ENCODE measurements at regions not wholly inside any gene's neighbourhood (a gene's known extent, or its start where the extent isn't known, plus 50 kb on each side); places are given as distances from the start of the nearest gene placed in this dataset.
A peak's percentile ranks its signal among the peaks of the same experiment; 100 is the strongest.

DNA sequence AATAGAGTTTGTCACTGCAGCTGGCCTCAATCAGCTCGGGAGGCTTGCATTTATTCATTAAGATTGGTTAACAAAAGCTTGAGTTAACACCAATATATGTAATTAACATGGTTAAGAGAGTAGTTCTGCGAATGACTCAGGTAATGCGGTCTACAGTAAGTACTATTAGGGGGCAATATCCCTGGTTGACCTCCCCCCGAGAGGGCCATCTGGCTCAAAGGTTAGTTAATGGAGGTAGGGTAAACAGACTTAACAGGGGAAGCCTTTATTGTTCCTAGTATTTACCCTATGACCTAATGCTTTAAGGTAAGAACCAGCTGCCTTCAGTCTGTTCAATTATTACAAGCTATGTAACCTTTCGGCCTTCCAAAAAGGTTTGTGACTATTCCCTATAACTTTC is 403.3 kb upstream of the SGO1 start:
- no peaks in the 10 kb centered on the region for H3K36me3 ChIP-seq (ENCODE audit: insufficient read depth)
- no peaks in the 10 kb centered on the region for H3K4me1 ChIP-seq (ENCODE audit: insufficient read depth)
- Mint-ChIP-seq H3K4me3 (no peak overlapping the region), H3K36me3 (ENCODE audit: low read depth) (no peaks in the 10 kb centered on the region), H3K27me3 (ENCODE audit: insufficient read depth, low read depth, poor library complexity) (no peaks in the 10 kb centered on the region), H3K9me3 (no peaks in the 10 kb centered on the region; the same call in 2 of the 3 replicates), H3K4me1 (peaks cover 3% of the 10 kb centered on the region; the same call in 1 of the 3 replicates), H3K27ac (no peak overlapping the region)
- H3K27ac ChIP-seq (ENCODE audit: low read depth), result no peak overlapping the region
- no peaks in the 10 kb centered on the region for H3K79me2 ChIP-seq (replicated peaks; ENCODE audit: insufficient read depth)
- H3K4me2 ChIP-seq, result no peak overlapping the region
- no peak for TF ChIP-seq JUNB (IDR thresholded peaks at IDR 0.05; ENCODE audit: unreplicated experiment)
- TF ChIP-seq, protein P1, sequence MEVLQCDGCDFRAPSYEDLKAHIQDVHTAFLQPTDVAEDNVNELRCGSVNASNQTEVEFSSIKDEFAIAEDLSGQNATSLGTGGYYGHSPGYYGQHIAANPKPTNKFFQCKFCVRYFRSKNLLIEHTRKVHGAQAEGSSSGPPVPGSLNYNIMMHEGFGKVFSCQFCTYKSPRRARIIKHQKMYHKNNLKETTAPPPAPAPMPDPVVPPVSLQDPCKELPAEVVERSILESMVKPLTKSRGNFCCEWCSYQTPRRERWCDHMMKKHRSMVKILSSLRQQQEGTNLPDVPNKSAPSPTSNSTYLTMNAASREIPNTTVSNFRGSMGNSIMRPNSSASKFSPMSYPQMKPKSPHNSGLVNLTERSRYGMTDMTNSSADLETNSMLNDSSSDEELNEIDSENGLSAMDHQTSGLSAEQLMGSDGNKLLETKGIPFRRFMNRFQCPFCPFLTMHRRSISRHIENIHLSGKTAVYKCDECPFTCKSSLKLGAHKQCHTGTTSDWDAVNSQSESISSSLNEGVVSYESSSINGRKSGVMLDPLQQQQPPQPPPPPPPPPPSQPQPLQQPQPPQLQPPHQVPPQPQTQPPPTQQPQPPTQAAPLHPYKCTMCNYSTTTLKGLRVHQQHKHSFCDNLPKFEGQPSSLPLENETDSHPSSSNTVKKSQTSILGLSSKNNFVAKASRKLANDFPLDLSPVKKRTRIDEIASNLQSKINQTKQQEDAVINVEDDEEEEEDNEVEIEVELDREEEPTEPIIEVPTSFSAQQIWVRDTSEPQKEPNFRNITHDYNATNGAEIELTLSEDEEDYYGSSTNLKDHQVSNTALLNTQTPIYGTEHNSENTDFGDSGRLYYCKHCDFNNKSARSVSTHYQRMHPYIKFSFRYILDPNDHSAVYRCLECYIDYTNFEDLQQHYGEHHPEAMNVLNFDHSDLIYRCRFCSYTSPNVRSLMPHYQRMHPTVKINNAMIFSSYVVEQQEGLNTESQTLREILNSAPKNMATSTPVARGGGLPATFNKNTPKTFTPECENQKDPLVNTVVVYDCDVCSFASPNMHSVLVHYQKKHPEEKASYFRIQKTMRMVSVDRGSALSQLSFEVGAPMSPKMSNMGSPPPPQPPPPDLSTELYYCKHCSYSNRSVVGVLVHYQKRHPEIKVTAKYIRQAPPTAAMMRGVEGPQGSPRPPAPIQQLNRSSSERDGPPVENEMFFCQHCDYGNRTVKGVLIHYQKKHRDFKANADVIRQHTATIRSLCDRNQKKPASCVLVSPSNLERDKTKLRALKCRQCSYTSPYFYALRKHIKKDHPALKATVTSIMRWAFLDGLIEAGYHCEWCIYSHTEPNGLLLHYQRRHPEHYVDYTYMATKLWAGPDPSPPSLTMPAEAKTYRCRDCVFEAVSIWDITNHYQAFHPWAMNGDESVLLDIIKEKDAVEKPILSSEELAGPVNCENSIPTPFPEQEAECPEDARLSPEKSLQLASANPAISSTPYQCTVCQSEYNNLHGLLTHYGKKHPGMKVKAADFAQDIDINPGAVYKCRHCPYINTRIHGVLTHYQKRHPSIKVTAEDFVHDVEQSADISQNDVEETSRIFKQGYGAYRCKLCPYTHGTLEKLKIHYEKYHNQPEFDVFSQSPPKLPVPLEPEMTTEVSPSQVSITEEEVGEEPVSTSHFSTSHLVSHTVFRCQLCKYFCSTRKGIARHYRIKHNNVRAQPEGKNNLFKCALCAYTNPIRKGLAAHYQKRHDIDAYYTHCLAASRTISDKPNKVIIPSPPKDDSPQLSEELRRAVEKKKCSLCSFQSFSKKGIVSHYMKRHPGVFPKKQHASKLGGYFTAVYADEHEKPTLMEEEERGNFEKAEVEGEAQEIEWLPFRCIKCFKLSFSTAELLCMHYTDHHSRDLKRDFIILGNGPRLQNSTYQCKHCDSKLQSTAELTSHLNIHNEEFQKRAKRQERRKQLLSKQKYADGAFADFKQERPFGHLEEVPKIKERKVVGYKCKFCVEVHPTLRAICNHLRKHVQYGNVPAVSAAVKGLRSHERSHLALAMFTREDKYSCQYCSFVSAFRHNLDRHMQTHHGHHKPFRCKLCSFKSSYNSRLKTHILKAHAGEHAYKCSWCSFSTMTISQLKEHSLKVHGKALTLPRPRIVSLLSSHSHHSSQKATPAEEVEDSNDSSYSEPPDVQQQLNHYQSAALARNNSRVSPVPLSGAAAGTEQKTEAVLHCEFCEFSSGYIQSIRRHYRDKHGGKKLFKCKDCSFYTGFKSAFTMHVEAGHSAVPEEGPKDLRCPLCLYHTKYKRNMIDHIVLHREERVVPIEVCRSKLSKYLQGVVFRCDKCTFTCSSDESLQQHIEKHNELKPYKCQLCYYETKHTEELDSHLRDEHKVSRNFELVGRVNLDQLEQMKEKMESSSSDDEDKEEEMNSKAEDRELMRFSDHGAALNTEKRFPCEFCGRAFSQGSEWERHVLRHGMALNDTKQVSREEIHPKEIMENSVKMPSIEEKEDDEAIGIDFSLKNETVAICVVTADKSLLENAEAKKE (CRISPR knock-in tag; IDR thresholded peaks at IDR 0.05), result no peak
- TF ChIP-seq EZH2 (IDR thresholded peaks at IDR 0.05; ENCODE audit: low read depth, unreplicated experiment), result no peak
- TF ChIP-seq POLR2AphosphoS5 (IDR thresholded peaks at IDR 0.05; ENCODE audit: low read depth), result no peak
- no peak for TF ChIP-seq CREB1 (CRISPR knock-in tag; IDR thresholded peaks at IDR 0.05; ENCODE audit: low read depth)
- TF ChIP-seq, protein P2, sequence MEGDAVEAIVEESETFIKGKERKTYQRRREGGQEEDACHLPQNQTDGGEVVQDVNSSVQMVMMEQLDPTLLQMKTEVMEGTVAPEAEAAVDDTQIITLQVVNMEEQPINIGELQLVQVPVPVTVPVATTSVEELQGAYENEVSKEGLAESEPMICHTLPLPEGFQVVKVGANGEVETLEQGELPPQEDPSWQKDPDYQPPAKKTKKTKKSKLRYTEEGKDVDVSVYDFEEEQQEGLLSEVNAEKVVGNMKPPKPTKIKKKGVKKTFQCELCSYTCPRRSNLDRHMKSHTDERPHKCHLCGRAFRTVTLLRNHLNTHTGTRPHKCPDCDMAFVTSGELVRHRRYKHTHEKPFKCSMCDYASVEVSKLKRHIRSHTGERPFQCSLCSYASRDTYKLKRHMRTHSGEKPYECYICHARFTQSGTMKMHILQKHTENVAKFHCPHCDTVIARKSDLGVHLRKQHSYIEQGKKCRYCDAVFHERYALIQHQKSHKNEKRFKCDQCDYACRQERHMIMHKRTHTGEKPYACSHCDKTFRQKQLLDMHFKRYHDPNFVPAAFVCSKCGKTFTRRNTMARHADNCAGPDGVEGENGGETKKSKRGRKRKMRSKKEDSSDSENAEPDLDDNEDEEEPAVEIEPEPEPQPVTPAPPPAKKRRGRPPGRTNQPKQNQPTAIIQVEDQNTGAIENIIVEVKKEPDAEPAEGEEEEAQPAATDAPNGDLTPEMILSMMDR (conservative IDR thresholded peaks at IDR 0.05; ENCODE audit: low read depth in 2 of 2), result no peak
- TF ChIP-seq EZH2phosphoT487 (IDR thresholded peaks at IDR 0.05; ENCODE audit: unreplicated experiment), result no peak
- TF ChIP-seq STAT1 (IDR thresholded peaks at IDR 0.05; ENCODE audit: unreplicated experiment), result no peak
- no peak for TF ChIP-seq ZNF114 (CRISPR knock-in tag; IDR thresholded peaks at IDR 0.05)
- TF ChIP-seq, protein P3, sequence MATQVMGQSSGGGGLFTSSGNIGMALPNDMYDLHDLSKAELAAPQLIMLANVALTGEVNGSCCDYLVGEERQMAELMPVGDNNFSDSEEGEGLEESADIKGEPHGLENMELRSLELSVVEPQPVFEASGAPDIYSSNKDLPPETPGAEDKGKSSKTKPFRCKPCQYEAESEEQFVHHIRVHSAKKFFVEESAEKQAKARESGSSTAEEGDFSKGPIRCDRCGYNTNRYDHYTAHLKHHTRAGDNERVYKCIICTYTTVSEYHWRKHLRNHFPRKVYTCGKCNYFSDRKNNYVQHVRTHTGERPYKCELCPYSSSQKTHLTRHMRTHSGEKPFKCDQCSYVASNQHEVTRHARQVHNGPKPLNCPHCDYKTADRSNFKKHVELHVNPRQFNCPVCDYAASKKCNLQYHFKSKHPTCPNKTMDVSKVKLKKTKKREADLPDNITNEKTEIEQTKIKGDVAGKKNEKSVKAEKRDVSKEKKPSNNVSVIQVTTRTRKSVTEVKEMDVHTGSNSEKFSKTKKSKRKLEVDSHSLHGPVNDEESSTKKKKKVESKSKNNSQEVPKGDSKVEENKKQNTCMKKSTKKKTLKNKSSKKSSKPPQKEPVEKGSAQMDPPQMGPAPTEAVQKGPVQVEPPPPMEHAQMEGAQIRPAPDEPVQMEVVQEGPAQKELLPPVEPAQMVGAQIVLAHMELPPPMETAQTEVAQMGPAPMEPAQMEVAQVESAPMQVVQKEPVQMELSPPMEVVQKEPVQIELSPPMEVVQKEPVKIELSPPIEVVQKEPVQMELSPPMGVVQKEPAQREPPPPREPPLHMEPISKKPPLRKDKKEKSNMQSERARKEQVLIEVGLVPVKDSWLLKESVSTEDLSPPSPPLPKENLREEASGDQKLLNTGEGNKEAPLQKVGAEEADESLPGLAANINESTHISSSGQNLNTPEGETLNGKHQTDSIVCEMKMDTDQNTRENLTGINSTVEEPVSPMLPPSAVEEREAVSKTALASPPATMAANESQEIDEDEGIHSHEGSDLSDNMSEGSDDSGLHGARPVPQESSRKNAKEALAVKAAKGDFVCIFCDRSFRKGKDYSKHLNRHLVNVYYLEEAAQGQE (IDR thresholded peaks at IDR 0.05; ENCODE audit: unreplicated experiment), result no peak
- no peak for TF ChIP-seq ETS1 (IDR thresholded peaks at IDR 0.05)
- TF ChIP-seq NANOG (IDR thresholded peaks at IDR 0.05; ENCODE audit: borderline replicate concordance), result no peak; the same call in 1 of the 2 replicates
- TF ChIP-seq ZNF331 (CRISPR knock-in tag; IDR thresholded peaks at IDR 0.05; ENCODE audit: low read depth), result no peak
- no peaks in the 10 kb centered on the region for H3K27me3 ChIP-seq (ENCODE audit: insufficient read depth)
- H4K20me1 ChIP-seq (replicated peaks; ENCODE audit: insufficient read depth), result no peaks in the 10 kb centered on the region
- DNase-seq (ENCODE audit: low spot score) (peak; percentile 2), ATAC-seq (no peak)
- H3K9me2 ChIP-seq (ENCODE audit: insufficient read depth), result peaks cover 4% of the 10 kb centered on the region; the same call in 1 of the 2 replicates
- peak overlapping the region; percentile 33; the same call in 1 of the 2 replicates for H2AFZ ChIP-seq
- no peaks in the 10 kb centered on the region for H3F3A ChIP-seq (replicated peaks; ENCODE audit: low read depth)
- H3K4me3 ChIP-seq, result no peak overlapping the region
